ENCODE measurements at regions not wholly inside any gene's neighbourhood (a gene's known extent, or its start where the extent isn't known, plus 50 kb on each side); places are given as distances from the start of the nearest gene placed in this dataset.

- H3K27ac ChIP-seq (ENCODE audit: low read depth, low read length): no peak overlapping the region
- TF ChIP-seq EZH2phosphoT487 (conservative IDR thresholded peaks at IDR 0.05; ENCODE audit: low read length) (no peak), CTCF (IDR thresholded peaks at IDR 0.05; ENCODE audit: insufficient read depth, low read length, poor library complexity, severe bottlenecking) (no peak)
These were observed 283.3 kb downstream of the FOXO1 start for GRCh38 chr13:40383132-40383531.

GRCh38 chr13:40383885-40384284 is 282.6 kb downstream of the FOXO1 start:
- Histone ChIP-seq H3F3A (ENCODE audit: insufficient read depth) (no peaks in the 10 kb centered on the region), H3K27me3 (ENCODE audit: low read length) (no peaks in the 10 kb centered on the region), H3K36me3 (ENCODE audit: low read length) (no peaks in the 10 kb centered on the region), H3K9me2 (replicated peaks; ENCODE audit: insufficient read depth, low read length) (no peaks in the 10 kb centered on the region), H3K27ac (ENCODE audit: low read depth, low read length) (no peak overlapping the region), H4K20me1 (ENCODE audit: low read depth, low read length) (no peaks in the 10 kb centered on the region), H3K4me2 (ENCODE audit: low read depth, low read length, poor library complexity, severe bottlenecking) (no peak overlapping the region), H3K4me3 (ENCODE audit: insufficient read depth, low read length, poor library complexity, severe bottlenecking) (no peak overlapping the region), H3K9ac (ENCODE audit: low read length) (no peak overlapping the region), H3K9me3 (ENCODE audit: insufficient read depth, low read length) (no peaks in the 10 kb centered on the region), H2AFZ (ENCODE audit: low read depth, low read length, severe bottlenecking) (no peak overlapping the region), H3K79me2 (ENCODE audit: insufficient read depth, low read length) (no peaks in the 10 kb centered on the region)
- TF ChIP-seq EZH2phosphoT487 (conservative IDR thresholded peaks at IDR 0.05; ENCODE audit: low read length): no peak
- TF ChIP-seq CTCF (IDR thresholded peaks at IDR 0.05; ENCODE audit: insufficient read depth, low read length, poor library complexity, severe bottlenecking): no peak

More at GRCh38 chr13:40383132-40383531, 283.3 kb downstream of the FOXO1 start:
- no peaks in the 10 kb centered on the region for H3K9me2 ChIP-seq (replicated peaks; ENCODE audit: insufficient read depth, low read length)
- no peaks in the 10 kb centered on the region for H3K79me2 ChIP-seq (ENCODE audit: insufficient read depth, low read length)
- H3K9me3 ChIP-seq (ENCODE audit: insufficient read depth, low read length): no peaks in the 10 kb centered on the region
- H3K27me3 ChIP-seq (ENCODE audit: low read length): no peaks in the 10 kb centered on the region
- no peak overlapping the region for H3K9ac ChIP-seq (ENCODE audit: low read length)
- H3K4me2 ChIP-seq (ENCODE audit: low read depth, low read length, poor library complexity, severe bottlenecking): no peak overlapping the region
- H3K36me3 ChIP-seq (ENCODE audit: low read length): no peaks in the 10 kb centered on the region
- no peaks in the 10 kb centered on the region for H3F3A ChIP-seq (ENCODE audit: insufficient read depth)
- no peaks in the 10 kb centered on the region for H4K20me1 ChIP-seq (ENCODE audit: low read depth, low read length)
- H2AFZ ChIP-seq (ENCODE audit: low read depth, low read length, severe bottlenecking): no peak overlapping the region
- no peak overlapping the region for H3K4me3 ChIP-seq (ENCODE audit: insufficient read depth, low read length, poor library complexity, severe bottlenecking)

- Histone ChIP-seq H3F3A (ENCODE audit: insufficient read depth) (no peaks in the 10 kb centered on the region), H3K36me3 (ENCODE audit: low read length) (no peaks in the 10 kb centered on the region), H3K4me2 (ENCODE audit: low read depth, low read length, poor library complexity, severe bottlenecking) (no peak overlapping the region), H4K20me1 (ENCODE audit: low read depth, low read length) (no peaks in the 10 kb centered on the region), H3K9me2 (replicated peaks; ENCODE audit: insufficient read depth, low read length) (no peaks in the 10 kb centered on the region), H3K27me3 (ENCODE audit: low read length) (no peaks in the 10 kb centered on the region), H3K9me3 (ENCODE audit: insufficient read depth, low read length) (no peaks in the 10 kb centered on the region), H3K27ac (ENCODE audit: low read depth, low read length) (no peak overlapping the region), H3K79me2 (ENCODE audit: insufficient read depth, low read length) (no peaks in the 10 kb centered on the region), H2AFZ (ENCODE audit: low read depth, low read length, severe bottlenecking) (no peak overlapping the region), H3K4me3 (ENCODE audit: insufficient read depth, low read length, poor library complexity, severe bottlenecking) (no peak overlapping the region), H3K9ac (ENCODE audit: low read length) (no peak overlapping the region)
- no peak for TF ChIP-seq EZH2phosphoT487 (conservative IDR thresholded peaks at IDR 0.05; ENCODE audit: low read length)
These were observed 281.2 kb downstream of the FOXO1 start for GRCh38 chr13:40384976-40385857.

- Histone ChIP-seq H3K27me3 (ENCODE audit: low read length) (no peaks in the 10 kb centered on the region), H3K9ac (ENCODE audit: low read length) (no peak overlapping the region), H3K27ac (ENCODE audit: low read depth, low read length) (no peak overlapping the region), H3K79me2 (ENCODE audit: insufficient read depth, low read length) (no peaks in the 10 kb centered on the region), H3K4me3 (ENCODE audit: insufficient read depth, low read length, poor library complexity, severe bottlenecking) (no peak overlapping the region), H4K20me1 (ENCODE audit: low read depth, low read length) (no peaks in the 10 kb centered on the region), H3K36me3 (ENCODE audit: low read length) (no peaks in the 10 kb centered on the region), H3K9me2 (replicated peaks; ENCODE audit: insufficient read depth, low read length) (no peaks in the 10 kb centered on the region), H3F3A (ENCODE audit: insufficient read depth) (no peaks in the 10 kb centered on the region), H3K4me2 (ENCODE audit: low read depth, low read length, poor library complexity, severe bottlenecking) (no peak overlapping the region), H2AFZ (ENCODE audit: low read depth, low read length, severe bottlenecking) (no peak overlapping the region), H3K9me3 (ENCODE audit: insufficient read depth, low read length) (no peaks in the 10 kb centered on the region)
- TF ChIP-seq CTCF (IDR thresholded peaks at IDR 0.05; ENCODE audit: insufficient read depth, low read length, poor library complexity, severe bottlenecking): no peak
- TF ChIP-seq EZH2phosphoT487 (conservative IDR thresholded peaks at IDR 0.05; ENCODE audit: low read length): no peak
These were observed 280.6 kb downstream of the FOXO1 start for GRCh38 chr13:40385858-40386180.

Measured in SU-DHL-6 (cell line).